Breast epithelium (tissue), 3 donors: ENCODE measurements at regions not wholly inside any gene's neighbourhood (a gene's known extent, or its start where the extent isn't known, plus 50 kb on each side); places are given as distances from the start of the nearest gene placed in this dataset.
"Not testable (repeated sequence)": the region's sequence is repeated elsewhere in the genome, so short reads cannot be mapped to it uniquely, and the experiment has no call there.

ENCODE experiments used
- POLR2A ChIP-seq: fragments of 450-650 bp; IDR thresholded peaks from one replicate; pipeline ENCODE4 v1.6.1; 2016; ENCODE audit warnings: antibody characterized with exemption, mild to moderate bottlenecking, moderate library complexity
- POLR2AphosphoS5 ChIP-seq, 3 donors: sonication (generic); formaldehyde crosslinking; IDR thresholded peaks; one replicate each; pipeline ENCODE4 v1.6.1; 2017; ENCODE audit warnings: antibody characterized with exemption in 3 of 3
- TF ChIP-seq, protein P1 (sequence below), 3 donors: fragments of 450-650 bp; IDR thresholded peaks; one replicate each; pipeline ENCODE4 v1.5.1; 2016 to 2017; ENCODE audit warnings: antibody characterized with exemption in 3 of 3, mild to moderate bottlenecking in 3 of 3, moderate library complexity in 3 of 3

DNA sequence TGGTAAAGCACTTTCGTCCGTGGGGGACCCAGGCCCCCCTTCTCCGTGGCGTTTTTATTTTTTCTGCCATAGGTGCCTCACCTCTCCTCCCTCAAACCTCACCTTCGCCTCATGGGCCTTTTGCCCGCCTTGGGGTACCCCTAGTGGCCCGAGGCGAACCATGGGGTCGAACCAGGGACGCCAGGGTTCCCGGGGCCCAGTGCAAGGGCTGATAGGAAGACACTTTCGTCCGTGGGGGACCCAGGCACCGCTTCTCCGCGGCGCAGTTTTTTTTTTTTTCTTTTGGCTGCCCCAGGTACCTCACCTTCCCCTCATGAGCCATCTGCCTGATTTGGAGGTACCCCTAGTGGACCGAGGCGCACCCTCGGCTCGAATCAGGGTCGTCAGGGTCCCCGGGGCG, 527.8 kb downstream of the FOXD4L4 start:
- TF ChIP-seq, protein P1, sequence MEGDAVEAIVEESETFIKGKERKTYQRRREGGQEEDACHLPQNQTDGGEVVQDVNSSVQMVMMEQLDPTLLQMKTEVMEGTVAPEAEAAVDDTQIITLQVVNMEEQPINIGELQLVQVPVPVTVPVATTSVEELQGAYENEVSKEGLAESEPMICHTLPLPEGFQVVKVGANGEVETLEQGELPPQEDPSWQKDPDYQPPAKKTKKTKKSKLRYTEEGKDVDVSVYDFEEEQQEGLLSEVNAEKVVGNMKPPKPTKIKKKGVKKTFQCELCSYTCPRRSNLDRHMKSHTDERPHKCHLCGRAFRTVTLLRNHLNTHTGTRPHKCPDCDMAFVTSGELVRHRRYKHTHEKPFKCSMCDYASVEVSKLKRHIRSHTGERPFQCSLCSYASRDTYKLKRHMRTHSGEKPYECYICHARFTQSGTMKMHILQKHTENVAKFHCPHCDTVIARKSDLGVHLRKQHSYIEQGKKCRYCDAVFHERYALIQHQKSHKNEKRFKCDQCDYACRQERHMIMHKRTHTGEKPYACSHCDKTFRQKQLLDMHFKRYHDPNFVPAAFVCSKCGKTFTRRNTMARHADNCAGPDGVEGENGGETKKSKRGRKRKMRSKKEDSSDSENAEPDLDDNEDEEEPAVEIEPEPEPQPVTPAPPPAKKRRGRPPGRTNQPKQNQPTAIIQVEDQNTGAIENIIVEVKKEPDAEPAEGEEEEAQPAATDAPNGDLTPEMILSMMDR (IDR thresholded peaks at IDR 0.05) = not testable (repeated sequence)
- TF ChIP-seq POLR2A; POLR2AphosphoS5 (IDR thresholded peaks at IDR 0.05): not testable (repeated sequence)
